ENCODE measurements at regions not wholly inside any gene's neighbourhood (a gene's known extent, or its start where the extent isn't known, plus 50 kb on each side); places are given as distances from the start of the nearest gene placed in this dataset.

DNA sequence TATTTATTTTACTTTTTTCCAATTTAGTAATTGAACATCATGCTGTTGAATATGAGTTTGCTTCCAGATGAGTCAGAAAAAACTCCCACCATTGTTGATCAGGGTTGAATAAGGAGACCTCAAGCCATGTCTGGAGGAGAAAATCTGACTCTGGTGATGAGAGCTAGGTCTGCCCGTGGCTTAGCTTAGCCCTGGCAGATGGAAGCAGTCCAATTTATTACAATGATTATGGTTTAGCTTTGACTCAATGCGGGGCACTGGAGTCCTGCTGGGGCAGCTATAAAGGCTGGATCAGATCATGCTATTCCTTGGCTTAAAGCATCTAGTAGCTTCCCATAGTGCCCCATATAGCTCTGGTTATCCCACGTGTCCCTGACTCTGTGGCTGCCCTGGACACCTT is 506.5 kb downstream of the MN1 start:
- TF ChIP-seq, protein P1, sequence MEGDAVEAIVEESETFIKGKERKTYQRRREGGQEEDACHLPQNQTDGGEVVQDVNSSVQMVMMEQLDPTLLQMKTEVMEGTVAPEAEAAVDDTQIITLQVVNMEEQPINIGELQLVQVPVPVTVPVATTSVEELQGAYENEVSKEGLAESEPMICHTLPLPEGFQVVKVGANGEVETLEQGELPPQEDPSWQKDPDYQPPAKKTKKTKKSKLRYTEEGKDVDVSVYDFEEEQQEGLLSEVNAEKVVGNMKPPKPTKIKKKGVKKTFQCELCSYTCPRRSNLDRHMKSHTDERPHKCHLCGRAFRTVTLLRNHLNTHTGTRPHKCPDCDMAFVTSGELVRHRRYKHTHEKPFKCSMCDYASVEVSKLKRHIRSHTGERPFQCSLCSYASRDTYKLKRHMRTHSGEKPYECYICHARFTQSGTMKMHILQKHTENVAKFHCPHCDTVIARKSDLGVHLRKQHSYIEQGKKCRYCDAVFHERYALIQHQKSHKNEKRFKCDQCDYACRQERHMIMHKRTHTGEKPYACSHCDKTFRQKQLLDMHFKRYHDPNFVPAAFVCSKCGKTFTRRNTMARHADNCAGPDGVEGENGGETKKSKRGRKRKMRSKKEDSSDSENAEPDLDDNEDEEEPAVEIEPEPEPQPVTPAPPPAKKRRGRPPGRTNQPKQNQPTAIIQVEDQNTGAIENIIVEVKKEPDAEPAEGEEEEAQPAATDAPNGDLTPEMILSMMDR (optimal IDR thresholded peaks at IDR 0.05 in 1 of 3, IDR thresholded peaks at IDR 0.05 in 1 of 3, conservative IDR thresholded peaks at IDR 0.05 in 1 of 3; ENCODE audit: extremely low read depth in 1 of 3, insufficient read depth in 2 of 3, low read length in 3 of 3) = no peak
- TF ChIP-seq EZH2 (IDR thresholded peaks at IDR 0.05; ENCODE audit: low read length) = no peak

Measured in keratinocyte (primary cell).